Skeletal muscle tissue (tissue), 3 donors: ENCODE measurements at regions not wholly inside any gene's neighbourhood (a gene's known extent, or its start where the extent isn't known, plus 50 kb on each side); places are given as distances from the start of the nearest gene placed in this dataset.

ENCODE experiments used
- H3K27ac ChIP-seq: one replicate; pipeline ENCODE4 v1.7.0; 2013; ENCODE audit warnings: mild to moderate bottlenecking, low read depth, low read length, inconsistent platforms
- H3K27me3 ChIP-seq, 3 donors: one replicate each; pipeline ENCODE4 v1.7.0; 2013; ENCODE audit warnings: low read length in 3 of 3; ENCODE audit not compliant: control insufficient read depth in 3 of 3, insufficient read depth in 3 of 3
- H3K36me3 ChIP-seq, 3 donors: one replicate each; pipeline ENCODE4 v1.7.0; 2013; ENCODE audit warnings: low read length in 3 of 3; ENCODE audit not compliant: control insufficient read depth in 3 of 3, insufficient read depth in 3 of 3
- H3K4me1 ChIP-seq, 3 donors: one replicate each; pipeline ENCODE4 v1.7.0; 2013; ENCODE audit warnings: low read length in 3 of 3, mild to moderate bottlenecking in 3 of 3; ENCODE audit not compliant: control insufficient read depth in 3 of 3, insufficient read depth in 3 of 3
- H3K4me3 ChIP-seq, 3 donors: one replicate each; pipeline ENCODE4 v1.7.0; 2013; ENCODE audit warnings: low read length in 3 of 3
- H3K9ac ChIP-seq, 3 donors: one replicate each; pipeline ENCODE4 v1.7.0; 2013; ENCODE audit warnings: low read length in 3 of 3, mild to moderate bottlenecking in 3 of 3, moderate library complexity in 2 of 3, low read depth in 1 of 3
- H3K9me3 ChIP-seq, 3 donors: one replicate each; pipeline ENCODE4 v1.7.0; 2013; ENCODE audit warnings: low read length in 3 of 3; ENCODE audit not compliant: control insufficient read depth in 3 of 3
- donor health status: Osteomylitis.

DNA sequence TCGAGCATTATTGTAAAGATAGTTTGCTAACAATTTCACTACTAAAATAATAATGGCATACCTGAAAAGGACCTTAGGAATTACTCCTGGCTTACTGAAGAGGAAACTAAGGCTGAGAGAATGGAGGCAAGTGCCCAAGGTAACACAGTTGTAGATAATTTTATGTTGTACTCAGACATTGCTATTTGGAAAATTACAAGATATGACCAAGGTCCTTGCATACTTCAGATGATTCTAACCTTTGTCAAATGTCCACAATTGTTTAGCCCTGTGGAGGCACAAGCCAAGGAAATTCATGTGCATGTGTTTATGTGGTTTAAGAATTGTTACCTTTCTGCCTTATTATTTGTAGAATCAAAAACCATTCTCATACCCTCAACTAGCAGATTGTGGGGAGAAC is 105.7 kb downstream of the TUSC7 start:
- H3K9ac ChIP-seq: no peak overlapping the region
- H3K27ac ChIP-seq: no peak overlapping the region
- no peaks in the 10 kb centered on the region for H3K4me1 ChIP-seq
- H3K27me3 ChIP-seq: no peaks in the 10 kb centered on the region
- no peaks in the 10 kb centered on the region for H3K9me3 ChIP-seq
- no peaks in the 10 kb centered on the region for H3K36me3 ChIP-seq
- H3K4me3 ChIP-seq: no peak overlapping the region

- no peaks in the 10 kb centered on the region for H3K9me3 ChIP-seq
- no peaks in the 10 kb centered on the region for H3K4me1 ChIP-seq
- no peaks in the 10 kb centered on the region for H3K36me3 ChIP-seq
- no peak overlapping the region for H3K4me3 ChIP-seq
- no peaks in the 10 kb centered on the region for H3K27me3 ChIP-seq
- no peak overlapping the region for H3K27ac ChIP-seq
- no peak overlapping the region for H3K9ac ChIP-seq
Observed at GRCh38 chr3:116815831-116816588, 106.4 kb downstream of the TUSC7 start.

DNA sequence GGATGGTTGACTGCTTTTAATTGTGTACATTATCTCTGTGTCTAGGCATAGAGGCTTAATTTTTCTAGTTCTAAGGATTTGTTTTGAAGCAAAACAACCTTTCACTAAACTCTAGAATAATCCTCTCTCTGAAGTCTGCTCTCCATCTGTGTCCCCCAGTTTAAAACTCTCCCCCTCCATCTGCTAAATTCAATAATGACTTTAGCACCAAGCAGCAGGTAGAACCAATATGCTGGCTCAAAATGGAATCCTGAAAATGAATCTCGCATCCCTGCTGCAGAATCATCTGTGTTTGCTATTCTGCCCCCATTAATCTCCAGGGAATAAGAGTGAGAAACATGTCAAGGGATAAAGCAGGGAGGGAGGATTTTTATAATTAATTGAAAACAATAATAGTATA is 111.8 kb downstream of the TUSC7 start:
- H3K9ac ChIP-seq: no peak overlapping the region
- H3K4me1 ChIP-seq: no peaks in the 10 kb centered on the region
- no peak overlapping the region for H3K4me3 ChIP-seq
- no peaks in the 10 kb centered on the region for H3K27me3 ChIP-seq
- H3K9me3 ChIP-seq: no peaks in the 10 kb centered on the region
- H3K27ac ChIP-seq: no peak overlapping the region
- no peaks in the 10 kb centered on the region for H3K36me3 ChIP-seq

DNA sequence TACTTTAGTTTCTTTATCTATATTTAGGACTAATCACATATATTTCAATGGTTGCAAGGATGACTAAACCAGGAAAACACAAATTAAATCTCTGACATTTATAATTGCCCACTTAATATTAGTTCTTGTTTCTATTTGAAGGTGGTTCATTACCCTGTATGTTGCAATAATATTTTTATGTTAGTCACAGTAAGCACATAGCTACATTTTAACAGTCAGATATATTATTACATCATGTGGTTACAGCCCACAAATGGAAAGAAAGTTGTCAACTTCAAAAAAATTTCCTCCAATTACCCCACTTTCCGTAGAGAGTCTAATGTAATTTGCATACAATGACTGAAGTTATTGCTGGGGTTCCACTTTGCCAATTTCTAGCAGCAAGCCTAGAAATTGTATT is 114.6 kb downstream of the TUSC7 start:
- no peaks in the 10 kb centered on the region for H3K9me3 ChIP-seq
- H3K36me3 ChIP-seq: no peaks in the 10 kb centered on the region
- H3K4me3 ChIP-seq: no peak overlapping the region
- H3K27me3 ChIP-seq: no peaks in the 10 kb centered on the region
- no peaks in the 10 kb centered on the region for H3K4me1 ChIP-seq
- H3K9ac ChIP-seq: no peak overlapping the region
- H3K27ac ChIP-seq: no peak overlapping the region

GRCh38 chr3:116833202-116833601 is 123.6 kb downstream of the TUSC7 start:
- H3K27ac ChIP-seq: no peak overlapping the region
- H3K4me1 ChIP-seq: no peaks in the 10 kb centered on the region
- H3K9me3 ChIP-seq: no peaks in the 10 kb centered on the region
- H3K27me3 ChIP-seq: no peaks in the 10 kb centered on the region
- H3K9ac ChIP-seq: no peak overlapping the region
- H3K36me3 ChIP-seq: no peaks in the 10 kb centered on the region
- H3K4me3 ChIP-seq: no peak overlapping the region

GRCh38 chr3:116834816-116835215 is 125.2 kb downstream of the TUSC7 start:
- no peaks in the 10 kb centered on the region for H3K4me1 ChIP-seq
- H3K4me3 ChIP-seq: no peak overlapping the region
- H3K36me3 ChIP-seq: no peaks in the 10 kb centered on the region
- no peak overlapping the region for H3K9ac ChIP-seq
- peaks cover 0 to 4% (median 0%) of the 10 kb centered on the region in 3 donors for H3K27me3 ChIP-seq
- no peak overlapping the region for H3K27ac ChIP-seq
- no peaks in the 10 kb centered on the region for H3K9me3 ChIP-seq

GRCh38 chr3:116835658-116836057 is 126.1 kb downstream of the TUSC7 start:
- H3K4me1 ChIP-seq: no peaks in the 10 kb centered on the region
- no peak overlapping the region for H3K9ac ChIP-seq
- no peaks in the 10 kb centered on the region for H3K36me3 ChIP-seq
- H3K4me3 ChIP-seq: no peak overlapping the region
- H3K9me3 ChIP-seq: no peaks in the 10 kb centered on the region
- H3K27ac ChIP-seq: no peak overlapping the region
- peaks cover 0 to 4% (median 0%) of the 10 kb centered on the region in 3 donors for H3K27me3 ChIP-seq

GRCh38 chr3:116836286-116836685 is 126.7 kb downstream of the TUSC7 start:
- no peaks in the 10 kb centered on the region for H3K36me3 ChIP-seq

DNA sequence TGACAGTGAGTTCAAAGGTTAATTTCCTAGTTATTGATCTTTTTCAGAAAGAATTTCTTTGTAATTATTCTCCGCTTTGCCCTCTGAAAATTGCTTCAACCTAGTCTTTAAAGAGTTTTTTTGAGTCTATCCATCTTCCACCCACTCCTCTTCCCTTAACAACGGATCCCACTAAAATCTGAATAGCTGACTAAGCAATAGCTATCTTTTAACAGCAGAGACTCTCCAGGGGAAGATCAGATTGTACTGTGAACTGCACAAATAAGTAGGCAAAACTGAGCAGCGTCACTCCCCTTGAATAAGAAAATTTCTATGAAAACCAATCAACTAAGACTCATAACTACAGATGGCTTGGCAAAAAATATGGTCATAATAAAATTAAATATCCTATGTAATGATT is 127.9 kb downstream of the TUSC7 start:
- H3K36me3 ChIP-seq: no peaks in the 10 kb centered on the region
- H3K4me1 ChIP-seq: no peaks in the 10 kb centered on the region
- no peaks in the 10 kb centered on the region for H3K9me3 ChIP-seq
- H3K27ac ChIP-seq: no peak overlapping the region
- no peak overlapping the region for H3K4me3 ChIP-seq
- peaks cover 0 to 4% (median 0%) of the 10 kb centered on the region in 3 donors for H3K27me3 ChIP-seq
- H3K9ac ChIP-seq: no peak overlapping the region

More at GRCh38 chr3:116836286-116836685, 126.7 kb downstream of the TUSC7 start:
- Histone ChIP-seq H3K9ac (no peak overlapping the region), H3K4me3 (no peak overlapping the region), H3K27me3 (peaks cover 0 to 4% (median 0%) of the 10 kb centered on the region in 3 donors), H3K27ac (no peak overlapping the region), H3K4me1 (no peaks in the 10 kb centered on the region), H3K9me3 (no peaks in the 10 kb centered on the region)

GRCh38 chr3:116841003-116841735 is 131.6 kb downstream of the TUSC7 start:
- Histone ChIP-seq H3K9me3 (no peaks in the 10 kb centered on the region), H3K27ac (no peak overlapping the region), H3K36me3 (no peaks in the 10 kb centered on the region), H3K27me3 (peaks cover 0 to 4% (median 0%) of the 10 kb centered on the region in 3 donors), H3K4me3 (no peak overlapping the region), H3K4me1 (no peaks in the 10 kb centered on the region), H3K9ac (no peak overlapping the region)
